T follicular helper cell (primary cell): ENCODE measurements at regions not wholly inside any gene's neighbourhood (a gene's known extent, or its start where the extent isn't known, plus 50 kb on each side); places are given as distances from the start of the nearest gene placed in this dataset.

Experiments used
- DNase-seq: peaks from one replicate; pipeline ENCODE4 v3.0.0-alpha.2; 2020; ENCODE audit warnings: low read depth

DNA sequence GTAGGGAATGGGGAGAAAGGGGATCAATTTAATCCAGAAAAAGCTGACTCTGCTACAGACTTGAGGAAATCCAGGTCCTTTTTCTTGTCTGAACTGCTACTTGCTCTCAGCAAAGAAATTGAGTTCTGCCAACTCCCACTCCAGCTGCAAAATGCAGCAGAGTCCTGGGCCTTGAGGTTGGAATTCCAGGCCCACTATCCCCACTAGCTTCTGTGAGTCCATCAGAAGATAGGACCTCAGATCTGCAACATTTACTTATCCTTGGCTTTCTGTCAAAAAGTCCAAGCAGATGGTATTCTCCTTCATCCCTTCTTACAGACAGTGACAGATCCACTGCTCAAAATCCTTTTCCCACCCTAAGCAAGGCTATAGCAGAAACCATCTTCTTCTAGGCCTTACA is 219.2 kb downstream of the ARHGAP12 start:
- DNase-seq, result no peak

DNA sequence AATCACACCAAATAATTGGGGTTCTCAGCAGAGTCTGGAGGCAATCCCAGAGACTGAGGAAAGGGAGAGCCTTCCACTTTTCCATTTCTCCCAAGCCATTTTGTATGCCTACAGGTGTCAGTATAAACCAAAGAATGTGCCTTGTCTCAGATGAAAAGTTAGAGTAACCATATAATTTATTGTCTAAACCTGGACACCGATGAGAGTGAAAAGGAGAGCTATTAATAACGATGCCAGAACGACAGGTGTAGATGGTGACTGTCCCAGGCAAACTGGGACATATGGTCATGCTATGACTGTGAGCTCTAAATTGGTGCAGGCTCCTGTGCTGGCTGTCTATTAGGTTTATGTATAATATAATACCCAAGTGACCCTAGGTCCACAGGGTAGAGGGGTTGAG is 219.6 kb downstream of the ARHGAP12 start:
- no peak for DNase-seq

DNA sequence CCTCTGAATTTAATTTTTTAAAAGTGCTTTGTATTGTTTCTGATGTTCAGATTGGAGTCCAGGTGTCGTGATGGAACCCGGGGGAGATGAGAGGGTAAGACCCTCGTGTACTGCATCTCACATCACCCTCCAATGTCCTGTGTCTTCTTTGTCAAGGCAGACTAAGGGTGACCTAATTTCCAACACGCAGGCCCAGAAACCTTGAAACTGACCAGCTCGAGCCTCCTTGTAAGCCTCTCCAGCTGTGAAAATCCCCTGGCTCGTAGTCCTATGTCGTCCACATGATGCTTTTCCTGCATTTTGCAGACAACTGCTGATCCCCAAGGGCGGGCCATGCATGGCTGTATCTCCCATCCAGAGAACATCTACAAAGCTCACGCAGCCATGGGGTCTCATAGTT is 220.2 kb downstream of the ARHGAP12 start:
- no peak for DNase-seq

DNA sequence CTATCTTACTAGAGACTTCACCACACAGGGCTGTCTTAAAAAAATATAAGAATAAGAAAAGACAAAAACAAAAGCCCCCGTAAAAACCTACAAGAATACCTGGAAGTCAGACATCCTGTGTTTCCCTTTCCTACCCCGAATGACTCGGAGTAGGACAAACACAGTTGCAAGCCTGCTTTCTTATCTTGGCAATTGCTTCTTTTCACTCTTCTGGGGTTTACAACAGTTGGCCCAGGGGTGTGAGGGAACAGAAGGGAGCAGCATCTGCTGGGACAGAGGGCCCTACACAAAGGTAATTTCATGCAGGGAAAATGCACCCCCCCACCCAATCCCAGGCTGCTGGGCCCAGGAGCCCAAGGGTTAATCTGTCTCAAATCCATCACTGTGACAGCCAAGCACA is 220.6 kb downstream of the ARHGAP12 start:
- no peak for DNase-seq

DNA sequence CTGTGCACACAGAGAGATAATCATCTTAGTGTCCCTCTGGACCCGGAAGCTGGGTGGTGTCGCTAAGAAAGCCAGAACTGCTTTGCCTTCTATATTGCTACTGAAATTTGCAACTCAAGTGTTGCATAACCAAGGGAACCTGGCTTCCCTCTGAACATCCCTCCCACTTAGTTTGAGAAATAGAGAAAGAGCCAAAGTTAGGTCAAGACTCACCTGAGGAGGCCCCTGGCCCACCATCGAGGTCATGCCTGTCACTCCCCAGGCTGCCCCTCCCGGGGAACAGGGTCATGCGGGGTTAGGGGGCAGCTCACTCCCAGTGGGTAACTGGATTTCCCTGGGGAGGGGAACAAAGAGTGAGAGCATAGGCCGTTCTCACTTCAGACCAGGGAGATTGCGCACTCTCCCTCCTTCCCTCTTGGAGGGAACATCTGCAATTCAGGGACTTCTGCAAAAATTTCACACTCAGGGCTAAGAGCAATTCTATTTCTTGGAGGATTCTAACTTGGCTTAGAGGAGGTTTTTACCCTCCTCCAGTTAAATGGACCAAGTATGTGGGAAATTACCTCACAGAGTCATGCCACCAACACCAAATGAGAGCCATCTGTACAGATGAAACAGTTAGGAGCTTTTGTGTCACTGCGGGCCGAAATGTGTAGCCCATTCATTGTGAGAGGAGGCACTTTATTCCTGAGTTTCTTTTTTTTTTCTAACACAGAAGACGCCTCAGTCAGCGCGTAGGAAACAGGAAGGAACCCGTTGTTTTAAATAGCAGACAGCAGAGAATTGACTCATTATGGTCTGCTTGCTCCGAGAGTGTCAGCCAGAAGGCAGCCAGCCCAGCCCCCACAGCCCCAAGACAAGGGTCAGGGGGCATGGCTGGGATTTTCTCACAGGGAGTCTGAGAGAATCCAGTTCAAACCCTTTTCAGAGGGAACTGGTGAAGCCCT is 221.3 kb downstream of the ARHGAP12 start:
- DNase-seq, result no peak

DNA sequence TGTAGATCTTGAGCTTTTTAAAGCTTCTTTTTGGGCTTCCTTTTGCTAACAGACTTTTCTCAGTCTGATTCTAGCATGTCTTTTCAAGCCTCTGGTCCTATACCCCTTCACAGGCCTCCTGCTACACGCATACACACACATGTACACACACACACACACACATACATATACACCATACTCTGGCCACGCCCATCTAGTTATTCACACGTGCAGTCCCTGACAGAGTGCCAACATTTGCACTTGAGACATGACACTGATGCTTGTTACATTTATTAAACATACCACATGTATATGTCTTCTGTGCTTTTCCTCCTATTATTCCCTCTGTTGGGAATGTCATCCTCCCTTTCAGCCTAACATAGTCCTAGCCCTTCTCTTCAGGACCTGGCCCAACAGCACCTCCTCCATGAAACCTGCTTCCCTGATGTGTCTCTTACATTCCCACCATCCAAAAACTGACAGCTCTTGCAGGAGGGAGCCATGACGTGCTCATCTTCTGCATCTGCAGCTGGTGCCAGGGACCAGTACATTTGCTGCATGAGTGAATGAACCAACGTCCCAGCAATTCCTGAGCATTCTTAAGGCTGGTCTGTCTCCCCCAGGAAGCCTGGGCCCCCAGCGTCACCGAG is 222.1 kb downstream of the ARHGAP12 start:
- no peak for DNase-seq

DNA sequence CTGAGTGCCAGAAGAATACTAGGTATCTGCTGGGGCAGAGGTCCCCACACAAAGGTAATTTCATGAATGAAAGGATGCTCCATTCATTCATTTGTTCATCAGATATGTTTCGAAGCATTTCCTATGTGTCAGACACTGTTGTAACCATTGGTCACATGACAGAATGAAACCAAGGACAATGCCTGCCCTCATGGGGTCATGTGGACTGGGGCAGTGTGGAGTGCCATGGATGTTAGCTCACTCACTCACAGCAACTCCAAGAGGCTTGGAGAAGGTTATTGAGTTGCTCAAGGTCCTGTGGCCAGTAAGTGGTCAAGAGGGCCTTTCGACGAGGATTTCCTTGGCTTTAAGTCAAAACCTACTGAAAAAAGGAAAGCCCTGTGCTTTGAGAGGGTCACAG is 223.5 kb downstream of the ARHGAP12 start:
- no peak for DNase-seq

DNA sequence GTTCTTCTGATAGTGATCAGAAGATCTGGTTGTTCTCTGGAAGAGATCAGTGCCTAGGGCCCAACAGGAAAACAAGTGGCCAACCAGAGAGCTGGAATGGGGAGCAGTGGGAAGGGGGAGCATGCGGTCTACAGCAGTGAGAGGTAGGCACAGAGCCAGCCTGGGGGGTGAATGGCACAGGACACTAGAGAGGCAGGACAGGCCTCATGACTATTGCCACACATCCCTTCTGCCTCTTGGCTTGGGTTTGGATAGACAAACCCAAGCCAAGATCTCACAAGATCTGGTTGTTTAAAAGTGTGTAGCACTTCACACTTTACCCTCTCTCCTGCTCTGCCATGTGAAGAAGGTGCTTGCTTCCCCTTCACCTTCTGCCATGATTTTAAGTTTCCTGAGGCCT is 224.4 kb downstream of the ARHGAP12 start:
- DNase-seq, result no peak

DNA sequence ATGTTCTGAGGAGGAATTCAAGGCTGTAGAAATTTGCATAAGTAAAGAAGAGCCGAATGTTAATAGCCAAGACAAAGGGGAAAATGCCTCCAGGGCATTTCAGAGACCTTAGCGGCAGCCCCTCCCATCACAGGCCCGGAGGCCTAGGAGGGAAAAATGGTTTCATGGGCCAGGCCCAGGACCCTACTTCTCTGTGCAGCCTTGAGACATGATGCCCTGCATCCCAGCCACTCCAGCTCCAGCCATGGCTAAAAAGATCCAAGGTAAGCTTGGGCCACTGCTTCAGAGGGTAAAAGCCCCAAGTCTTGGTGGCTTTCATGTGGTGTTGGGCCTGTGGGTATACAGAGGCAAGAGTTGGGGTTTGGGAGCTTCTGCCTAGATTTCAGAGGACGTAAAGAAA is 225.7 kb downstream of the ARHGAP12 start:
- no peak for DNase-seq

DNA sequence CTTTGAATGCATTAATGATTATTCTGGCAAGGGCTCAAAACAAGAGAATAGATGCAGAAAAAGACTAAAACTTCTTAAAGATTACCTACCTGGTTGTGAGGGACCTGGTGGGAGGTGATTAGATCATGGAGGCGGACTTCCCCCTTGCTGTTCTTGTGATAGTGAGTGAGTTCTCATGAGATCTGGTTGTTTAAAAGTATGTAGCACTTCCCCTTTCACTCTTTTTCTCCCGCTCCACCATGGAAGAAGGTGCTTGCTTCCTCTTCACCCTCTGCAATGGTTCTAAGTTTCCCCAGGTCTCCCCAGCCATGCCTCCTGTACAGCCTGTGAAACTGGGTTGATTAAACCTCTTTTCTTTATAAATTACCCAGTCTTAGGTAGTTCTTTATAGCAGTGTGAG is 226.6 kb downstream of the ARHGAP12 start:
- no peak for DNase-seq

DNA sequence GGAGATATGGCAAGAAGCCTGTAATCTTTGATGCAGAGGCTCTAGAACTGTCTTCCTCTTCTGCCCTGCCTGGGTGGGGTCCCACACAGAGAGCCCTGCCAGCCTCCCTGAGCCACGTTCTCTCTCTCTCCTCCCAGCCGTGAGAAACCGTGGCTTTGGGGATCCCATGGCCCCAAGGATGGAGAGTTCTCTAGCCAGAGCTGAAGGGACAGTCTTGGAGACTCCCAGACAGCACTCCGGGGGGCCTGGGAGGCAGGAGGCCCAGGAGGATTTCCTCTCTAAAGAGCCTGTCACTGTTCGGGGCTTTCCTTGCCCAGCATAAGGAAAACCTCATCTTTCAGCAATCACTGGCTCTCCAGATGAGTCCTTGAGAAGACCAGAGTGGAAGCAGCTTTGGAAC is 227.1 kb downstream of the ARHGAP12 start:
- no peak for DNase-seq

DNA sequence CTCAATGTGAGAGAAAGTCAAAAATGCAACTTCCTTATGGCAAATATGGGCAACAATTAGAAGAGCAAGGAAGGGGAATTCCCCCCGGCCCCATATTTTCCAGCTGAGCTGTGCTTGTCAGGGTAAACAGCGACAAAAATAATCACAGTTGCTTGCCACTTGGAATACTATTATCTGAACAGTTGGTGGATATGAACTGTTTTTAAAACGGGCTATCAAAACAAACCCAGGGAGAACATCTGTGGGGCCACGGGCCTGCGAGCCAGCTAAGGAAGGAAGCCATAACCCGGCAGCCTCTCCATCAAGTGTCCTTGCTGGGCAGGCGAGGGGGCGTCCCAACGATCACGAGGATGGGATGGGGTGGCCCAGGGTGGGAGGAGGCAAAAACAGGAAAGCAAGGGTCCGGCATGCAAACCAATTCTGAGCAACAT is 228.4 kb downstream of the ARHGAP12 start:
- no peak for DNase-seq

DNA sequence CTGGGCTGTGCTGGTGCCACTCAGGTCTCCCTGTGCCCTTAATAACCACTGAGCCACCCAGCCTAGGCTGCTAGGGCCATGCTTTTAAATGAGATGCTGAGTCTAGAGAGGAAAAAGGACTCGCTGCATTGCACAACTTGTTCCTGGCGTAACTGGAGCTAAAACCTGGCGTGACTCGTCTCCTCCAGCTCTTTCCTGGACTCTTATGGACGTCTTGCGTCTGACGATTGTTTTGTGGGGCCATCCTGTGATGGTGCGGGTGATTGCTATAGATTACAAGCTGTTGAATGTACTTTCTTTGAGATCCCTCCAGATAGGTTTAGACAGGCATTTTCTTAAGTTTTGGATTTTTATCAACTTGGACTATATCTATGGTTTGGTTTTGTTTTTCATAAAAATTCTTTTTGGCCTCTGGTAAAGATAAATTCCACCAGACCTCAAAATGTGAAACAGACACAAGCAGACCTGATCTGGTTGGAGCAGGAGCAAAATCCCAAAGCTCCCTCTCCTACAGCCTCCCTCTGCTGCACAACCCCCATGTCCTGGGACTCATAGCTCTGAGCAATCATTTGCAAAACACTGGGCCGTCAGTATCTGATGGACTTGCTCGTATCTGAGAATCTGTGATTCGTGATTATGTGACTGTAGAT is 230.3 kb downstream of the ARHGAP12 start:
- DNase-seq, result no peak

DNA sequence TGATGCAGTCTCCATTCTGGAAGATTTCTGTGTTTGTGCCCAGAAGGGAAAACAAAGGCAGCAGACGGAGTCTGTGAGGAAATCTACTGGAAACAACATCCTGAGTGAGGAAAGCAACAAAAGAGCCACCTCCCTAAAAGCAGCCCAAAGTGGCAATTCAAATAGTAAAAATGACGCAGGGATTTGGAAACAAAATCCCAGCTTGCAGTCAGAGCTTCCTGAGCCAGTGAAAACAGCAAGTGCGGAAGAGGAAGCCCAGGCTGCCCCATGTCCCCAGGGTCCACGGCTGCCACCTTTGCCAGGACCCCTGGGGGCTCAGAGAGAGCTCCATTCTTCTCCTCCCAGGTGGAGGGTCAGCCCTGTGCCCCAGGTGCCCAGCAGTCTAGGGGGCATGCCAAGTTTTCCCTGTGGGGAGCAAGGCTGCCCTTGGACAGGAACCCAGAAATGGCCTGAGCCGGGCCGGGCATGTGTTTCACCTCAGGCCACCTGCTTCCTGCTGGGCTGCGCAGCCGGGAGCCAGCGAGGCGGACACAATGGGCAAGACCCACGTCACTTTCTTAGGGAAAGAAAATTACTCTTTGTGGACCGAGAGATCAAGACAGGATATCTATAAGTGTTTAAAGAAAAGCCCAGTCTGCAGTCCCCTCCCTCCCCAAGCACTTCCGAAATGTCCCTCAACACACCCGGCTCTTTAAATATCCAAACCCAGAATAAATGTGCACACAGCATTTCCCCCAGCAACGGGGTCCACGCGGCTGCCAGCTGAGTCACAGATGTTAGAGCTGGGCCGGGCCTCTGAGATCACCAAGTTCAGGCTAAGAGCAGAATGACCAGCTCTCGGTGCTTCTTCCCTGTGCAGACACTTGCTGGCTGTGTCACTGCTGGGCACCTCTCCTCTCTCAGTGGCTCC is 231.1 kb downstream of the ARHGAP12 start:
- DNase-seq, result no peak

DNA sequence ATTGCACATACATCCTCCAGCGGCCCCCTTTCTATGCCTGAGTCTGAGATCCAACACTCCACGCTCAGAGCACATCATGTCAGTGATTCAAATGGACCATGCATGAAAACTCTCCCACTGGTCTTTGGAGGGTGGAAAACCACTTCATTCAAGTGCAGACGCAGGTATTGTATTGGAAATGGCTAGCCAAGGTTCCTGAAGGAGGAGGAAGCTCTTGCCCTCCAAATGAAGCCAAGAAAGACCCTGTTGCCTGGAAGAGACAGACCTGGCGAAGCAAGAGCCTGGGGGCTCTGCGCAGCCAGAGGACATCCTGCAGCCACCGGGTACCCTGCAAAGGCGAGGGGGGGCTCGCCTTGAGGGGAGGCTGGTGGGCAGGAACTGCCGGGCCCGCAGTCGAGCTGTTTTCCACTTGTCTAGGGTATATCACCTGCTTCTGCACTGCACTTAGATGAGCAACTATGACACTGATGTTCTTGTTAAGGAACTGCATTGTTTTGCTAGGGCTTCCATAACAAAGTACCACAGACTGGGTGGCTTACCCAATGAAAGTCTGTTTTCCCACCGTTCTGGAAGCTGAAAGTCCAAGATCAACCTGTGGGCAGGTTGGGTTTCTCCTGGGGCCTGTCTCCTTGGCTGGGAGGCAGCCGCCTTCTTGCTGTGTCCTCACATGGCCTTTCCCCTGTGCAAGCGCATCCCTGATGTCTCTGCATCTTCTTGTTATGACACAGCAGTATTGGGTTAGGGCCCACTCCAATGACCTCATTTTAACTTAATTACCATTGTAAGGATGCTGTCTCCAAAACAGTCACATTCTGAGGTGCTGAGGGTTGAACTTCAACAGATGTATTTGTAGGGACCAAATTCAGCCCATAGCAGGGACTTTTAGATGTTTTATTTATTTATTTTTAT is 233.4 kb downstream of the ARHGAP12 start:
- no peak for DNase-seq

DNA sequence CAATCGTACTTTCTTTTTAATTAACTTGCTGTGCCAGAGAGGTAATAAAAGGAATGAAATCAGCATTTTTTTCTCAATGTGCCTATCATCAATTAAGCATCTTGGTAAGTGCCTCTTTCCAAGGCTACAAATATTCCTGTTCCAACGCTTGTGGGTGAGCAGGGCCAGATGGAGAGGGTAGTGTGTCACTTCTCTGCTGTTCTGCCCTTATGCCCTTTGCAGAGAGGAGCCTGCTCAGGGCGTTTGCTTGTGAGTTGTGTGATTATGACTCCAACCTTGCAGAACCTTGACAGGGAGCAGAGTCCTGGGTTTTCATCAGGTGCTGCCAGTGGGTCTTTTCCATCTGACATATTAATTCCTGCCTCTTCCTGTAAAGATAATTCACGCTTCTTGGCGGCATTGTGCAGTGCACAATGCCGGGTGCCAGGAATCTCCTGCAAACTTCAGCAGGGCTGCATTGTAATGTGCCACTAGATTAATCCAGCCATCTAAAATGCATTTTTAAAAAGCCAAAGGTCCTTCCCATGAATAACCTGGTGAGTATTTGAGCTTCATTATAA is 234.4 kb downstream of the ARHGAP12 start:
- DNase-seq, result no peak

DNA sequence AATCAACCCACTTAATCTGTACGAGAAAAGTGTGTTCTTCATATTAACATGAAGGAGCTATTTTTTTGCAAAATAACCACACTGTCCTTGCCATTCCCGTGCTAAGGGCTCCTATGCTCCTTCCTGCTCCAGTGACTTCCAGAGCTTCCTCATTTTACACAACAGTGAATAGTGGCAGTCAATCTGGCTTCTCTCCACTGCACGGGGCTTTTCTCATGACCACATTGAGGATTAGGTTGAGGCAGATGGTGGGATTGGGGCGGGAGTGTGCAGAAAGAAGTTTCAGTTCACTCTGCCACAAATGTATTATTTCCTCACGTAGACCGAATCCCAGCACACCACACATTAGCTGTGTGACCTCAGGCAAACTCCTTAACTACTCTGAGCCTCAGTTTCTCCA is 235.1 kb downstream of the ARHGAP12 start:
- no peak for DNase-seq

DNA sequence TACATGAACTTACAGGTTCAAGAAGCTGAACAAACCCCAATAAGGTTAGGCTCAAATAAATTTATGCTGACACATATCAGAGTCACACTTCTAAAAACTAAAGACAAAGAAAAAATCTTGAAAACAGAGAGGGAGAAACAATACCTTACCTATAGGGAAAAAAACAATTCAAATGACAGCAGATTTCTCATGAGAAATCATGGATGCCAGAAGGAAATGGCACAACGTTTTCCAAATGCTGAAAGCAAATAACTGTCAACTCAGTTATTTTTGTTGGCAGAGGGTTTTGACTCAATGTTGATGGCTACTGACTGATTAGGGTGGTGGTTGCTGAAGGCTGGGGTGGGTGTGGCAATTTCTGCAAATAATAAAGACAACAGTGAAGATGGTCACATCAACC is 239.4 kb downstream of the ARHGAP12 start:
- no peak for DNase-seq

DNA sequence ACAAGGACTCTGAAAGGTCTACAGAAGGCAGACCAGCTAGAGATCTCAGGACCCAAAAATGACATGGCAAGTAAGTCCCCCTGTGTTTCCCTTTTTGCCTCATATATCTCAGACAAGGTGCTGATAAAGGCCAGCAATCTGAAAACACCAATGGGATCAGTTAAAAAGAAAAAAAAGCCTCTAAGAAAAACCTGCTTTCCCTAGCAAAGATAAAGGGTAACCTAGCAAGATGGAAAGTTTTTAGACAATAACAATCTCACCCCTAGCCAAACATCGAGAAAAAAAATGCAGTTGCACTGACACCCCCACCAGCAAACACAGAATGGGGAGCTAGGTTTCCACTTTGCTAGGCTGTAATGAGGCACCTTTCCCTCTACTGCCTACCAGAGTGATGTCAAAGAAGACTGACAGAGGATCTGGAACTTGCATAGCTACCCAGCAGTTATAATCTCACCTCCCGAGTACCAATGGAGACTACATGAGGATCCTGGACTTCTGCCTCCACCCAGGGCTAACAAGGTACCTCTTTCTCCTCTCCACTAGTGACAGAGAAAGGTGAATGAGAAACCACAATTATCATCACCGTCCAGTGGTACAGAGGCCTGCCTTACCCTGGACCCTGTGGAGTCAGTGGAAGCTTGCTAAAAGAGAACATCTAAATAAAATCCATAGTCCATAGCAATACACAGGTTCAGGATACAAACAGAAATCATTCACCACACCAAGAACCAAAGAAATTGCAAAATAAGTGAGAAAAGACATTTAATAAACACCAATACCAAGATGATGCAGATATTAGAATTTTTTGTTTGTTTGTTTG is 240.8 kb downstream of the ARHGAP12 start:
- DNase-seq, result no peak

DNA sequence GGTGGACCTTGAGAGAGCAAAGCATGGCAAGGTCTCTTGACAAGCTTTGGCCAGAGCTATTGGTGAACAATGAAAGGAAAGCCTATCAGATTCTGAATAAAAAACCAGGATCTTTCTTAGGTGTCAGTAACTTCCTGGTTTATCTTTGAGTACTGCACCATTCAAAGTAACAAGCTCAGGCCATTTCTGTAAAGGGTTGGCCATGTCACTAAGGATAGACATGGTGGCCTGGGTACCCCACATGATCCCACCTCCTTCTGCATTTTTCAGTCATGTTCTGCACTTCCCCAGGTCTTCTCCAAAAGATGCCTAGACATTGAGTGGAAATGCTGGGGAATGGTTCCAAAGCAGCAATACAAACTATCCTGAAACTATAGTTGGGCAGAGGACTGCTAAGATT is 242.0 kb downstream of the ARHGAP12 start:
- DNase-seq, result no peak
